K562 (cell line): ENCODE measurements at regions not wholly inside any gene's neighbourhood (a gene's known extent, or its start where the extent isn't known, plus 50 kb on each side); places are given as distances from the start of the nearest gene placed in this dataset.

Source experiments
- ATAC-seq: fragments of 200-7000 bp; cut with Tn5 transposase; 3 replicates; pipeline ENCODE4 v1.9.1; 2020; ENCODE audit warnings: moderate library complexity
- BruUV-seq: library from RNA; stranded (reverse); fragments of 400-500 nt; replicated peaks from 2 replicates; lab custom pipeline; 2021; lab: Mats Ljungman, UMichigan
- CTCF ChIA-PET: fragments of 300-600 bp; formaldehyde crosslinking; extraction: SDS; loops from one replicate; lab custom pipeline; 2021; ENCODE audit warnings: low intra/inter-chr PET ratio; lab: Yijun Ruan, JAX
- POLR2A ChIA-PET: fragments of 300-600, 350-650 bp; sonication (Branson Sonifier 250); formaldehyde crosslinking; extraction: SDS; loops from one replicate; lab custom pipeline; 2021; ENCODE audit warnings: antibody characterized with exemption, inconsistent platforms; lab: Yijun Ruan, JAX
- DNase-seq, 4 experiments: peaks; one replicate each; pipeline versions ENCODE4 v3.0.0 to v3.0.0-alpha.2; 2011 to 2018; ENCODE audit warnings: low spot score in 3 of 4, mixed read lengths in 3 of 4; ENCODE audit errors: extremely low read depth in 1 of 4
- FAIRE-seq: peaks from 2 replicates; lab custom pipeline; 2011; peaks lifted over from hg19 to GRCh38; lab: Jason Lieb, UNC
- H2AFZ ChIP-seq: 2 replicates; pipeline ENCODE4 v1.6.0; 2011; ENCODE audit warnings: low read depth, low read length, control low read depth, inconsistent platforms
- H3K27ac ChIP-seq: fragments of 200-600 bp; 3 replicates; pipeline ENCODE4 v1.8.0; 2011; ENCODE audit warnings: low read depth, mild to moderate bottlenecking, control low read depth, inconsistent platforms, low read length, moderate library complexity, mixed read lengths; ENCODE audit errors: extremely low read depth
- H3K27me3 ChIP-seq, 2 experiments: fragments of 300-600 bp in 1 of 2; 2 replicates in 1 of 2; 3 replicates in 1 of 2; pipeline versions ENCODE4 v1.6.0 to v1.8.0; 2011; ENCODE audit warnings: inconsistent platforms in 2 of 2, low read length in 2 of 2, mild to moderate bottlenecking in 1 of 2, mixed read lengths in 1 of 2, moderate library complexity in 1 of 2; ENCODE audit not compliant: control insufficient read depth in 2 of 2, insufficient read depth in 2 of 2
- H3K36me3 ChIP-seq: fragments of 300-600 bp; 3 replicates; pipeline ENCODE4 v1.8.0; 2011; ENCODE audit warnings: mild to moderate bottlenecking, low read length, inconsistent platforms; ENCODE audit not compliant: control insufficient read depth, insufficient read depth
- H3K4me1 ChIP-seq, 2 experiments: fragments of 200-600 bp in 1 of 2; replicated peaks in 1 of 2; 2 replicates in 1 of 2; 3 replicates in 1 of 2; pipeline versions ENCODE4 v1.5.1 to v1.8.0; 2011; ENCODE audit warnings: inconsistent platforms in 2 of 2, low read length in 2 of 2, mild to moderate bottlenecking in 1 of 2, mixed read lengths in 1 of 2, moderate library complexity in 1 of 2; ENCODE audit not compliant: control insufficient read depth in 2 of 2, insufficient read depth in 2 of 2
- H3K4me2 ChIP-seq: 2 replicates; pipeline ENCODE4 v1.6.1; 2011; ENCODE audit warnings: low read length, control low read depth, inconsistent platforms, mixed read lengths; ENCODE audit not compliant: insufficient read depth
- H3K4me3 ChIP-seq: fragments of 200-600 bp; sonication (generic), shearing (Covaris generic); 2 replicates; pipeline ENCODE4 v1.5.1; 2016; ENCODE audit warnings: control low read depth, inconsistent platforms
- H3K79me2 ChIP-seq: fragments of 200-600 bp; 3 replicates; pipeline ENCODE4 v1.8.0; 2011; ENCODE audit warnings: low read length, inconsistent platforms; ENCODE audit not compliant: control insufficient read depth, insufficient read depth
- H3K9ac ChIP-seq, 2 experiments: 2 replicates each; pipeline versions ENCODE4 v1.6.0 to v1.6.1; 2011; ENCODE audit warnings: low read depth in 2 of 2, low read length in 2 of 2, control low read depth in 1 of 2, inconsistent platforms in 1 of 2, mild to moderate bottlenecking in 1 of 2, mixed read lengths in 1 of 2; ENCODE audit not compliant: insufficient read depth in 1 of 2
- H3K9me1 ChIP-seq: one replicate; pipeline ENCODE4 v1.6.0; 2011; ENCODE audit warnings: inconsistent platforms, mild to moderate bottlenecking, low read length, moderate library complexity; ENCODE audit not compliant: control insufficient read depth, insufficient read depth
- H3K9me3 ChIP-seq: replicated peaks from 2 replicates; pipeline ENCODE4 v1.5.1; 2011; ENCODE audit warnings: low read depth, low read length, inconsistent platforms; ENCODE audit not compliant: control insufficient read depth, insufficient read depth
- H4K20me1 ChIP-seq: replicated peaks from 2 replicates; pipeline ENCODE4 v1.6.1; 2011; ENCODE audit warnings: low read length, inconsistent platforms, mixed read lengths; ENCODE audit not compliant: control insufficient read depth, insufficient read depth
- CBX3 ChIP-seq, 2 experiments: IDR thresholded peaks; 1 replicate in 1 of 2; 2 replicates in 1 of 2; pipeline ENCODE4 v1.6.1; 2012; ENCODE audit warnings: inconsistent platforms in 2 of 2, low read length in 2 of 2, borderline replicate concordance in 1 of 2, control low read depth in 1 of 2
- ELK1 ChIP-seq: sonication (generic); formaldehyde crosslinking; IDR thresholded peaks from 2 replicates; pipeline ENCODE4 v1.8.1; 2022; ENCODE audit warnings: missing genetic modification reagents
- GATA2 ChIP-seq: sonication (generic); formaldehyde crosslinking; IDR thresholded peaks from 2 replicates; pipeline ENCODE4 v1.4.0; 2020; ENCODE audit warnings: mild to moderate bottlenecking, missing genetic modification reagents
- HIVEP1 ChIP-seq: fragments of 250-450 bp; sonication (Bioruptor Pico); IDR thresholded peaks from 2 replicates; pipeline ENCODE4 v1.4.0; 2020; ENCODE audit warnings: mild to moderate bottlenecking
- HMG20B ChIP-seq: fragments of 250-450 bp; sonication (Bioruptor Pico); IDR thresholded peaks from 2 replicates; pipeline ENCODE4 v1.5.0; 2021; ENCODE audit warnings: mild to moderate bottlenecking
- NEUROD1 ChIP-seq: fragments of 150-350 bp; IDR thresholded peaks from 2 replicates; pipeline ENCODE4 v1.6.1; 2014; ENCODE audit warnings: borderline replicate concordance, low read length, low read depth; ENCODE audit not compliant: partially characterized antibody
- SIN3B ChIP-seq: fragments of 450-650 bp; IDR thresholded peaks from 2 replicates; pipeline ENCODE4 v1.6.1; 2017; ENCODE audit warnings: low read depth, mild to moderate bottlenecking, moderate library complexity
- STAT6 ChIP-seq: sonication (generic); formaldehyde crosslinking; IDR thresholded peaks from 2 replicates; pipeline ENCODE4 v1.8.1; 2023; ENCODE audit warnings: mild to moderate bottlenecking, missing genetic modification reagents
- TAF1 ChIP-seq: IDR thresholded peaks from 2 replicates; pipeline ENCODE4 v1.6.1; 2011; ENCODE audit warnings: mild to moderate bottlenecking, low read length, moderate library complexity; ENCODE audit not compliant: insufficient read depth, control insufficient read depth, severe bottlenecking; ENCODE audit errors: extremely low read depth
- TEAD2 ChIP-seq: fragments of 450-650 bp; IDR thresholded peaks from 2 replicates; pipeline ENCODE4 v1.6.1; 2016; ENCODE audit warnings: missing genetic modification characterization, control low read depth, missing compliant biosample characterization
- THAP7 ChIP-seq: fragments of 250-450 bp; sonication (Bioruptor Pico); IDR thresholded peaks from 2 replicates; pipeline ENCODE4 v1.5.0; 2021
- TRIM28 ChIP-seq: fragments of 450-650 bp; IDR thresholded peaks from 2 replicates; pipeline ENCODE4 v1.6.1; 2017
- ZEB2 ChIP-seq: fragments of 450-650 bp; IDR thresholded peaks from 2 replicates; pipeline ENCODE4 v1.6.1; 2016
- ZNF12 ChIP-seq: sonication (generic); formaldehyde crosslinking; IDR thresholded peaks from 2 replicates; pipeline ENCODE4 v1.4.0; 2020; ENCODE audit warnings: mild to moderate bottlenecking, missing genetic modification reagents
- ZNF121 ChIP-seq: sonication (generic); formaldehyde crosslinking; conservative IDR thresholded peaks from 2 replicates; pipeline ENCODE4 v1.8.0; 2022; ENCODE audit warnings: missing genetic modification reagents
- ZNF785 ChIP-seq: fragments of 250-450 bp; sonication (Bioruptor Pico); IDR thresholded peaks from 2 replicates; pipeline ENCODE4 v1.4.0; 2020; ENCODE audit warnings: mild to moderate bottlenecking
- WGBS: fragments of 100-300 bp; shearing (Covaris generic); methylation state at CpG from one replicate; pipeline ENCODE4 v1.1.6; 2016; ENCODE audit warnings: low coverage, mixed read lengths; ENCODE audit not compliant: insufficient coverage; ENCODE audit errors: missing lambda C conversion rate; 5-methylcytosine and 5-hydroxymethylcytosine counted together
- in situ Hi-C: fragments of 300-500 bp; cut with MboI; formaldehyde crosslinking; loops from 4 replicates; pipeline ENCODE4 v1.15.0; 2018; ENCODE audit warnings: inconsistent platforms, mixed read lengths
- intact Hi-C: fragments of 100-400 bp; cut with micrococcal nuclease; formaldehyde crosslinking; loops from 2 replicates; pipeline ENCODE4 v1.14.2; 2022

- no peak overlapping the region for H3K4me2 ChIP-seq
- POLR2A ChIA-PET, result interaction anchor here (0.8 to 1.6 kb wide), 2 partner anchors 11 to 46 kb away, joined by 3 read pairs; no protein-coding TSS in a partner anchor
- peaks cover 4% of the 10 kb centered on the region; the same call in 1 of the 2 replicates for H4K20me1 ChIP-seq
- no peaks in the 10 kb centered on the region for H3K79me2 ChIP-seq
- FAIRE-seq, result no peak
- peaks cover 0 to 10% of the 10 kb centered on the region in 2 experiments; a peak in 2 of 5 replicates for H3K27me3 ChIP-seq
- H3K9ac ChIP-seq, result no peak overlapping the region; a peak in 1 of 4 replicates
- no TSS peak for BruUV-seq
- WGBS, result 9% methylated on average over 5 of the region's 5 CpGs
- CTCF ChIA-PET, result no interaction called here
- H3K36me3 ChIP-seq, result no peaks in the 10 kb centered on the region
- H2AFZ ChIP-seq, result no peak overlapping the region
- intact Hi-C loops (no loop called here), in situ Hi-C loops (no loop called here)
- DNase-seq, result no peak
- no peak for ATAC-seq
- TF ChIP-seq TAF1 (no peak), STAT6 (CRISPR knock-in tag) (no peak), NEUROD1 (no peak), ELK1 (CRISPR knock-in tag) (no peak), TRIM28 (no peak), TEAD2 (tag) (no peak), ZEB2 (no peak), SIN3B (no peak), ZNF785 (CRISPR knock-in tag) (no peak), HIVEP1 (no peak), HMG20B (CRISPR knock-in tag) (no peak), THAP7 (no peak), GATA2 (CRISPR knock-in tag) (no peak), CBX3 (IDR thresholded peaks at IDR 0.05; ENCODE audit: borderline replicate concordance in 1 of 2, low read length in 2 of 2) (no peak), ZNF12 (no peak), ZNF121 (CRISPR knock-in tag) (no peak)
- H3K9me1 ChIP-seq, result no peaks in the 10 kb centered on the region
- peaks cover 3 to 42% of the 10 kb centered on the region in 2 experiments; a peak in 2 of 5 replicates for H3K4me1 ChIP-seq
- no peaks in the 10 kb centered on the region for H3K9me3 ChIP-seq
- H3K27ac ChIP-seq, result no peak overlapping the region
- no peak overlapping the region for H3K4me3 ChIP-seq
Observed at GRCh38 chr15:77800305-77800704, 167.6 kb upstream of the LINGO1 start.
